Spleen (tissue), 11 donors: ENCODE measurements at regions not wholly inside any gene's neighbourhood (a gene's known extent, or its start where the extent isn't known, plus 50 kb on each side); places are given as distances from the start of the nearest gene placed in this dataset.

ENCODE experiments used
- DNase-seq: peaks from one replicate; pipeline ENCODE4 v3.0.0-alpha.2; 2020
- H3K27ac ChIP-seq, 8 donors: fragments of 200-600 bp; sonication (generic) in 7 of 8; 1 replicate in 4 of 8; 2 replicates in 4 of 8; pipeline versions ENCODE4 v1.5.0 to v1.8.0; 2016 to 2021; ENCODE audit warnings: inconsistent platforms in 4 of 8, mild to moderate bottlenecking in 4 of 8, moderate library complexity in 1 of 8
- H3K27me3 ChIP-seq, 7 donors: fragments of 200-600 bp; sonication (generic) in 6 of 7; replicated peaks in 1 of 7; 1 replicate in 4 of 7; 2 replicates in 3 of 7; pipeline versions ENCODE4 v1.5.0 to v1.8.0; 2016 to 2021; ENCODE audit warnings: inconsistent platforms in 3 of 7, mild to moderate bottlenecking in 1 of 7
- H3K36me3 ChIP-seq, 6 donors: fragments of 200-600 bp; sonication (generic) in 5 of 6; 1 replicate in 4 of 6; 2 replicates in 2 of 6; pipeline versions ENCODE4 v1.5.0 to v1.8.0; 2016 to 2021; ENCODE audit warnings: inconsistent platforms in 2 of 6
- H3K4me1 ChIP-seq, 6 donors: fragments of 200-600 bp; sonication (generic) in 5 of 6; 1 replicate in 3 of 6; 2 replicates in 3 of 6; pipeline versions ENCODE4 v1.5.0 to v1.8.0; 2016 to 2021; ENCODE audit warnings: inconsistent platforms in 3 of 6
- H3K4me3 ChIP-seq, 8 donors: fragments of 200-600 bp; sonication (generic) in 7 of 8; 1 replicate in 4 of 8; 2 replicates in 4 of 8; pipeline versions ENCODE4 v1.5.0 to v1.8.0; 2016 to 2021; ENCODE audit warnings: inconsistent platforms in 4 of 8, mild to moderate bottlenecking in 4 of 8, moderate library complexity in 2 of 8
- H3K9me3 ChIP-seq, 8 donors: fragments of 200-600 bp; sonication (generic) in 7 of 8; 1 replicate in 4 of 8; 2 replicates in 4 of 8; pipeline versions ENCODE4 v1.5.0 to v1.8.0; 2016 to 2021; ENCODE audit warnings: inconsistent platforms in 4 of 8
- CTCF ChIP-seq, 11 experiments: fragments of 200-600 bp in 7 of 11; fragments of 450-650 bp in 4 of 11; sonication (generic) in 4 of 11; IDR thresholded peaks in 8 of 11; conservative IDR thresholded peaks in 3 of 11; 1 replicate in 7 of 11; 2 replicates in 4 of 11; pipeline versions ENCODE4 v1.4.0 to v1.8.0; 2016 to 2021; ENCODE audit warnings: antibody characterized with exemption in 11 of 11, inconsistent platforms in 4 of 11, mild to moderate bottlenecking in 1 of 11
- POLR2A ChIP-seq, 3 donors: fragments of 450-650 bp; IDR thresholded peaks; one replicate each; pipeline ENCODE4 v1.5.1; 2017; ENCODE audit warnings: antibody characterized with exemption in 3 of 3, mild to moderate bottlenecking in 1 of 3
- POLR2AphosphoS5 ChIP-seq, 3 donors: sonication (generic); formaldehyde crosslinking; IDR thresholded peaks; one replicate each; pipeline ENCODE4 v1.5.1; 2017; ENCODE audit warnings: antibody characterized with exemption in 3 of 3
- WGBS, 5 donors: extraction: QIAGEN DNeasy Blood & Tissue Kit in 3 of 5; methylation state at CpG; one replicate each; pipeline versions ENCODE4 v1.1.5 to v1.1.7; 2013 to 2018; 5-methylcytosine and 5-hydroxymethylcytosine counted together
- intact Hi-C: fragments of 100-400 bp; cut with DNase I; formaldehyde crosslinking; loops from one replicate; pipeline ENCODE4 v1.15.0; 2023; ENCODE audit warnings: low total_unique reads
- donor health status: healthy with polysubstance abuse.
- donor health status: DM: no; HTN: no; CAD: no; lungs with moderate emphysema.
- donor health status: DM: no; HTN: no; CAD: no.
- donor health status: Bipolar disorder and iron deficiency.
- donor health status: healthy.
- donor health status: DM: no; HTN: no; CAD: no.
- donor health status: DM: yes; HTN: yes; CAD: no.

GRCh38 chr1:70874063-70874462 lies 173.6 kb downstream of the PTGER3 start:
- TF ChIP-seq CTCF (IDR thresholded peaks at IDR 0.05 in 8 of 11, conservative IDR thresholded peaks at IDR 0.05 in 3 of 11) (no peak), POLR2AphosphoS5 (IDR thresholded peaks at IDR 0.05) (no peak), POLR2A (IDR thresholded peaks at IDR 0.05) (no peak)
- no peak overlapping the region for H3K27ac ChIP-seq

GRCh38 chr1:70874818-70875217 lies 172.8 kb downstream of the PTGER3 start:
- Histone ChIP-seq H3K4me1 (no peaks in the 10 kb centered on the region), H3K4me3 (no peak overlapping the region), H3K9me3 (no peaks in the 10 kb centered on the region), H3K27me3 (no peaks in the 10 kb centered on the region), H3K36me3 (no peaks in the 10 kb centered on the region), H3K27ac (no peak overlapping the region)
- DNase-seq, result no peak
- WGBS, 5 donors, result 89 to 94% (median 93%) methylated on average over 1 of the region's 1 CpG
- intact Hi-C loops, result no loop called here
- TF ChIP-seq POLR2AphosphoS5 (IDR thresholded peaks at IDR 0.05) (no peak), POLR2A (IDR thresholded peaks at IDR 0.05) (no peak), CTCF (IDR thresholded peaks at IDR 0.05 in 8 of 11, conservative IDR thresholded peaks at IDR 0.05 in 3 of 11) (no peak)

More at GRCh38 chr1:70874063-70874462, 173.6 kb downstream of the PTGER3 start:
- no peaks in the 10 kb centered on the region for H3K4me1 ChIP-seq
- WGBS, 5 donors, result 37 to 58% (median 50%) methylated on average over 2 of the region's 2 CpGs
- intact Hi-C loops, result no loop called here
- no peaks in the 10 kb centered on the region for H3K27me3 ChIP-seq
- no peak for DNase-seq
- H3K9me3 ChIP-seq, result peaks cover 0 to 3% (median 0%) of the 10 kb centered on the region in 8 donors
- no peak overlapping the region for H3K4me3 ChIP-seq
- no peaks in the 10 kb centered on the region for H3K36me3 ChIP-seq

DNA sequence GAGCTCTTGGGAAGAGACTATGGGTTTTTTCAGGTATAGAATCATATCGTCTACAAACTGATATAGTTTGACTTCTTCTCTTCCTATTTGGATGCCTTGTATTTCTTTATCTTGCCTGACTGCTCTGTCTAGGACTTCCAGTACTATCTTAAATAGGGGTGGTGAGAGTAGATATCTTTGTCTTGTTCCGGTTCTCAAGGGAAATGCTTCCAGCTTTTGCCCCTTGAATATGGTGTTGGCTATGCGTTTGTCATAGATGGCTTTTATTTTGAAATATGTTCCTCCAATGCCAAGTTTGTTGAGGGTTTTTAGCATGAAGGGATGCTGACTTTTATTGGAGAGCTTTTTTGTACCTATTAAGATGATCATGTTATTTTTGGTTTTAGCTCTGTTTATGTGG lies 170.3 kb downstream of the PTGER3 start:
- TF ChIP-seq CTCF (IDR thresholded peaks at IDR 0.05 in 8 of 11, conservative IDR thresholded peaks at IDR 0.05 in 3 of 11) (no peak), POLR2A (IDR thresholded peaks at IDR 0.05) (no peak), POLR2AphosphoS5 (IDR thresholded peaks at IDR 0.05) (no peak)
- no peak for DNase-seq
- no peaks in the 10 kb centered on the region for H3K36me3 ChIP-seq
- H3K4me3 ChIP-seq, result no peak overlapping the region
- H3K4me1 ChIP-seq, result no peaks in the 10 kb centered on the region
- intact Hi-C loops, result no loop called here
- no peaks in the 10 kb centered on the region for H3K27me3 ChIP-seq
- WGBS, 5 donors, result 79 to 91% (median 85%) methylated on average over 3 of the region's 3 CpGs
- H3K27ac ChIP-seq, result no peak overlapping the region
- no peaks in the 10 kb centered on the region for H3K9me3 ChIP-seq

- 43 to 78% (median 54%) methylated on average over 3 of the region's 3 CpGs for WGBS, 5 donors
- Histone ChIP-seq H3K27ac (no peak overlapping the region), H3K4me3 (no peak overlapping the region), H3K36me3 (no peaks in the 10 kb centered on the region), H3K27me3 (peaks cover 0 to 3% (median 0%) of the 10 kb centered on the region in 7 donors), H3K4me1 (no peaks in the 10 kb centered on the region), H3K9me3 (no peaks in the 10 kb centered on the region)
- DNase-seq, result no peak
- TF ChIP-seq POLR2A (IDR thresholded peaks at IDR 0.05) (no peak), POLR2AphosphoS5 (IDR thresholded peaks at IDR 0.05) (no peak), CTCF (IDR thresholded peaks at IDR 0.05 in 8 of 11, conservative IDR thresholded peaks at IDR 0.05 in 3 of 11) (no peak)
- intact Hi-C loops, result no loop called here
Measured at GRCh38 chr1:70887936-70888335, 159.7 kb downstream of the PTGER3 start.
